GM12878 (cell line): ENCODE measurements at regions not wholly inside any gene's neighbourhood (a gene's known extent, or its start where the extent isn't known, plus 50 kb on each side); places are given as distances from the start of the nearest gene placed in this dataset.

Source experiments
- CREM ChIP-seq: IDR thresholded peaks from 2 replicates; pipeline ENCODE4 v1.6.1; 2014; ENCODE audit warnings: antibody characterized with exemption, low read depth
- CTCF ChIP-seq, 3 experiments: IDR thresholded peaks in 2 of 3; conservative IDR thresholded peaks in 1 of 3; 2 replicates each; pipeline ENCODE4 v1.5.1; 2011; ENCODE audit warnings: low read depth in 3 of 3, low read length in 3 of 3, mild to moderate bottlenecking in 3 of 3, control low read depth in 2 of 3, moderate library complexity in 2 of 3, inconsistent platforms in 1 of 3, mixed read lengths in 1 of 3; ENCODE audit not compliant: control insufficient read depth in 2 of 3, insufficient read depth in 1 of 3; ENCODE audit errors: extremely low read depth in 1 of 3
- EED ChIP-seq: sonication (generic); IDR thresholded peaks from 2 replicates; pipeline ENCODE4 v1.6.1; 2016; ENCODE audit warnings: antibody characterized with exemption, low read depth
- EGR1 ChIP-seq, 2 experiments: IDR thresholded peaks; 1 replicate in 1 of 2; 2 replicates in 1 of 2; pipeline ENCODE4 v1.6.1; 2011 to 2012; ENCODE audit warnings: low read depth in 2 of 2, low read length in 2 of 2, borderline replicate concordance in 1 of 2, mild to moderate bottlenecking in 1 of 2, moderate library complexity in 1 of 2
- EP300 ChIP-seq, 2 experiments: fragments of 150-350 bp in 1 of 2; IDR thresholded peaks; 2 replicates each; pipeline ENCODE4 v1.6.1; 2011 to 2012; ENCODE audit warnings: low read depth in 2 of 2, low read length in 2 of 2, borderline replicate concordance in 1 of 2, improper control_type of control experiment in 1 of 2, inconsistent platforms in 1 of 2; ENCODE audit not compliant: control insufficient read depth in 1 of 2
- HCFC1 ChIP-seq: fragments of 150-350 bp; IDR thresholded peaks from 2 replicates; pipeline ENCODE4 v1.6.1; 2014; ENCODE audit warnings: low read length
- HDAC2 ChIP-seq: fragments of 200-600 bp; sonication (generic); IDR thresholded peaks from 2 replicates; pipeline ENCODE4 v1.6.1; 2017
- YY1 ChIP-seq: IDR thresholded peaks from 2 replicates; pipeline ENCODE4 v1.6.1; 2011; ENCODE audit warnings: low read depth, mild to moderate bottlenecking, low read length
- ZNF274 ChIP-seq: IDR thresholded peaks from one replicate; pipeline ENCODE4 v1.8.0; 2011; ENCODE audit not compliant: insufficient read length, insufficient read depth
- TF ChIP-seq, protein P1 (sequence below): fragments of 450-650 bp; IDR thresholded peaks from 2 replicates; pipeline ENCODE4 v1.6.1; 2016; ENCODE audit warnings: mild to moderate bottlenecking
- TF ChIP-seq, protein P2 (sequence below): fragments of 450-650 bp; IDR thresholded peaks from 2 replicates; pipeline ENCODE4 v1.6.1; 2016; ENCODE audit warnings: mild to moderate bottlenecking

GRCh38 chr7:52684388-52684787, 351.0 kb upstream of the POM121L12 start:
- TF ChIP-seq HDAC2 (no peak), CTCF (IDR thresholded peaks at IDR 0.05 in 2 of 3, conservative IDR thresholded peaks at IDR 0.05 in 1 of 3; ENCODE audit: control insufficient read depth in 2 of 3, extremely low read depth in 1 of 3, insufficient read depth in 1 of 3, low read depth in 3 of 3, low read length in 3 of 3) (no peak), CREM (no peak), ZNF274 (no peak), HCFC1 (no peak), EP300 (IDR thresholded peaks at IDR 0.05; ENCODE audit: borderline replicate concordance in 1 of 2, control insufficient read depth in 1 of 2, low read depth in 2 of 2, low read length in 2 of 2) (no peak), EED (no peak), EGR1 (IDR thresholded peaks at IDR 0.05; ENCODE audit: borderline replicate concordance in 1 of 2, low read depth in 2 of 2, low read length in 2 of 2) (no peak), YY1 (no peak)
- TF ChIP-seq, protein P1, sequence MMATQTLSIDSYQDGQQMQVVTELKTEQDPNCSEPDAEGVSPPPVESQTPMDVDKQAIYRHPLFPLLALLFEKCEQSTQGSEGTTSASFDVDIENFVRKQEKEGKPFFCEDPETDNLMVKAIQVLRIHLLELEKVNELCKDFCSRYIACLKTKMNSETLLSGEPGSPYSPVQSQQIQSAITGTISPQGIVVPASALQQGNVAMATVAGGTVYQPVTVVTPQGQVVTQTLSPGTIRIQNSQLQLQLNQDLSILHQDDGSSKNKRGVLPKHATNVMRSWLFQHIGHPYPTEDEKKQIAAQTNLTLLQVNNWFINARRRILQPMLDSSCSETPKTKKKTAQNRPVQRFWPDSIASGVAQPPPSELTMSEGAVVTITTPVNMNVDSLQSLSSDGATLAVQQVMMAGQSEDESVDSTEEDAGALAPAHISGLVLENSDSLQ: no peak
- TF ChIP-seq, protein P2, sequence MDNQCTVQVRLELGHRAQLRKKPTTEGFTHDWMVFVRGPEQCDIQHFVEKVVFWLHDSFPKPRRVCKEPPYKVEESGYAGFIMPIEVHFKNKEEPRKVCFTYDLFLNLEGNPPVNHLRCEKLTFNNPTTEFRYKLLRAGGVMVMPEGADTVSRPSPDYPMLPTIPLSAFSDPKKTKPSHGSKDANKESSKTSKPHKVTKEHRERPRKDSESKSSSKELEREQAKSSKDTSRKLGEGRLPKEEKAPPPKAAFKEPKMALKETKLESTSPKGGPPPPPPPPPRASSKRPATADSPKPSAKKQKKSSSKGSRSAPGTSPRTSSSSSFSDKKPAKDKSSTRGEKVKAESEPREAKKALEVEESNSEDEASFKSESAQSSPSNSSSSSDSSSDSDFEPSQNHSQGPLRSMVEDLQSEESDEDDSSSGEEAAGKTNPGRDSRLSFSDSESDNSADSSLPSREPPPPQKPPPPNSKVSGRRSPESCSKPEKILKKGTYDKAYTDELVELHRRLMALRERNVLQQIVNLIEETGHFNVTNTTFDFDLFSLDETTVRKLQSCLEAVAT: no peak
